Astrocyte of the spinal cord (primary cell): ENCODE measurements at regions not wholly inside any gene's neighbourhood (a gene's known extent, or its start where the extent isn't known, plus 50 kb on each side); places are given as distances from the start of the nearest gene placed in this dataset.
"Not testable (repeated sequence)": the region's sequence is repeated elsewhere in the genome, so short reads cannot be mapped to it uniquely, and the experiment has no call there.

Source experiments
- DNase-seq: peaks from one replicate; pipeline ENCODE4 v3.0.0; 2011; ENCODE audit warnings: low read depth, low spot score
- H3K4me3 ChIP-seq: 2 replicates; pipeline ENCODE4 v1.5.1; 2011; ENCODE audit warnings: low read depth, mild to moderate bottlenecking, low read length, moderate library complexity
- in situ Hi-C: cut with HindIII; loops from 2 replicates; pipeline ENCODE4 v1.10.0; 2017; ENCODE audit warnings: low sequenced_read_pairs
- TF ChIP-seq, protein P1 (sequence below): IDR thresholded peaks from 2 replicates; pipeline ENCODE4 v1.5.1; 2012; ENCODE audit warnings: low read depth, mild to moderate bottlenecking, low read length, inconsistent platforms

DNA sequence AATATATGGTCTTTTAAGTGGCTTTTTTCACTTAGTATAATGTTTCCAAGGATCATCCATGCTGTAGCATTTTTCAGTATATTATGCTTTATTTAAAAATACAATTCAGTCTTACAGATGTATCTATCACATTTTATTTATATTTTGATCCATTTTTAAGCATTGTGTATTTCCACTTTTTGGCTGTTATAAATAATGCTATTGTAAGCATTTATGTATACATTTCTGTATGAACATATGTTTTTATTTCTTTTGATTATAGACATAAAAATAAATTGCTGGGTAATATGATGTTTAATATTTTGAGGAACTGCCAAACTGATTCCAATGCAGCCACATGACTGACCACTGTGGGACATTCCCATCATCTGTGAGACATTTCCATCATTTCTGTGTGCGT is 1662.0 kb downstream of the REEP3 start:
- no peak overlapping the region for H3K4me3 ChIP-seq
- TF ChIP-seq, protein P1, sequence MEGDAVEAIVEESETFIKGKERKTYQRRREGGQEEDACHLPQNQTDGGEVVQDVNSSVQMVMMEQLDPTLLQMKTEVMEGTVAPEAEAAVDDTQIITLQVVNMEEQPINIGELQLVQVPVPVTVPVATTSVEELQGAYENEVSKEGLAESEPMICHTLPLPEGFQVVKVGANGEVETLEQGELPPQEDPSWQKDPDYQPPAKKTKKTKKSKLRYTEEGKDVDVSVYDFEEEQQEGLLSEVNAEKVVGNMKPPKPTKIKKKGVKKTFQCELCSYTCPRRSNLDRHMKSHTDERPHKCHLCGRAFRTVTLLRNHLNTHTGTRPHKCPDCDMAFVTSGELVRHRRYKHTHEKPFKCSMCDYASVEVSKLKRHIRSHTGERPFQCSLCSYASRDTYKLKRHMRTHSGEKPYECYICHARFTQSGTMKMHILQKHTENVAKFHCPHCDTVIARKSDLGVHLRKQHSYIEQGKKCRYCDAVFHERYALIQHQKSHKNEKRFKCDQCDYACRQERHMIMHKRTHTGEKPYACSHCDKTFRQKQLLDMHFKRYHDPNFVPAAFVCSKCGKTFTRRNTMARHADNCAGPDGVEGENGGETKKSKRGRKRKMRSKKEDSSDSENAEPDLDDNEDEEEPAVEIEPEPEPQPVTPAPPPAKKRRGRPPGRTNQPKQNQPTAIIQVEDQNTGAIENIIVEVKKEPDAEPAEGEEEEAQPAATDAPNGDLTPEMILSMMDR: no peak
- DNase-seq: no peak
- in situ Hi-C loops: no loop called here

DNA sequence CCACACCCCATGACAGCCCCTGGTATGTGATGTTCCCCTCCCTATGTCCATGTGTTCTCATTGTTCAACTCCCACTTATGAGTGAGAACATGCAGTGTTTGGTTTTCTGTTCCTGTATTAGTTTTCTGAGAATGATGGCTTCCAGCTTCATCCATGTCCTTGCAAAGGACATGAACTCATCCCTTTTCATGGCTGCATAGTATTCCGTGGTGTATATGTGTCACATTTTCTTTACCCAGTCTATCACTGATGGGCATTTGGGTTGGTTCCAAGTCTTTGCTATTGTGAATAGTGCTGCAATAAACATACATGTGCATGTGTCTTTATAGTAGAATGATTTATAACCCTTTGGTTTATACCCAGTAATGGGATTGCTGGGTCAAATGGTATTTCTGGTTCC is 1665.5 kb downstream of the REEP3 start:
- DNase-seq, H3K4me3 ChIP-seq, in situ Hi-C loops: not testable (repeated sequence)

DNA sequence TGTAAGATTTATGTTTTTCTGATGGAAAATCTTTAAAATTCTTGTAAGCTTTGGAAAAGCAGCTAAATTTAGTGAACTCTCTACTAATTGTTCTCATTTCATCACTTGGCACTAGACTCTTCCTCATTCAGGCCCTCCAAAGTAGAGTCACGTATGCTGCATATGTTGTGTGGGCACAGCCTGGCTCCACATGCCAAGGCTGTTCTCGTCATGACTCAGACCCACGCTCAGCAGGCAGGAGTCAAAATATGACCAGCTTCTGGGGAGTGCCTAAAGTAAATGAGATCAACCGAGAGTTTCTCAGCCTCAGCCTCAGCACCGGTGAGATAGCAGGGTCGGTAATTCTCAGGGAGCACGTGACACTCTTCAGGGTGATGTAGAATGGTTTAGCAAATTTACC is 1672.9 kb downstream of the REEP3 start:
- no peak overlapping the region for H3K4me3 ChIP-seq
- TF ChIP-seq, protein P1: no peak
- in situ Hi-C loops: no loop called here
- DNase-seq: peak; percentile 62

DNA sequence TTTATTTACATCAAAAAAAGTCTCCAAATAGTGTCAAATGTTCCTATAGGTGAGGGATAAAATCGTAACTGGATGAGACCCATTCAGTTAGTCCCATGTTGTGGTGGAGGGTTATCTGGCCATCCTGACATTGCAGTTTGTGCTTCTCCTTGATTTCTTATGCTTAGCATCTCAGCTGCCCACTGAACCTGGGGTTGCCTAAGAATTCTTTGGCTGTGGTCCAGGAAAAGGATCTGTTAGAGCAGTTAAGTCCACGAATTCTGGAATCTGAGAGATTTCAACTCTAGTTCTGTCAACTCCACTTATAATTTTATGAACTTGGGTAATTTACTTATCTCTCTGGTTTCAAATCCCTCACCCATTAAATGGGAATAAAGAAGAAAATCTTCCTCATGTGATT is 1673.4 kb downstream of the REEP3 start:
- in situ Hi-C loops: no loop called here
- H3K4me3 ChIP-seq: no peak overlapping the region
- TF ChIP-seq, protein P1: no peak
- peak; percentile 23 for DNase-seq

DNA sequence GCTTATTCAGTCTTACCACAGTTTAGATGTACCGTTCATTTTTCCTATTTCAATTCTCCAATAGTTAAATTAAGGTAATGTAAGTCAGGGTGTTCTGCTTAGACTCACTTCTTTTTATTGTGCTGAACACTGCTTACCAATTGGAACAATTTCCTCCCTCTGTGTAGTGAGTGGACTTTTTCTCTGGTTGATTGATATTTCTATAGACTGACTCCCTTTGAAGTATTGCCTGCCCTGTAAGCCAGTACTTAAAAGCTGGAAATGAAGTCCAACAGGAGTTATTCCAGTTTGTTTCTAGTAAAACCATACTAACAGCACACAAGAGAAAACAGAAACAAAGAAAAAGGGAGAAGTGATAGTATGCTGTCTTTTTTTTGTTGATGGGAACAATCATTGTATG is 1674.9 kb downstream of the REEP3 start:
- in situ Hi-C loops: no loop called here
- H3K4me3 ChIP-seq: no peak overlapping the region
- no peak for DNase-seq
- TF ChIP-seq, protein P1: no peak

DNA sequence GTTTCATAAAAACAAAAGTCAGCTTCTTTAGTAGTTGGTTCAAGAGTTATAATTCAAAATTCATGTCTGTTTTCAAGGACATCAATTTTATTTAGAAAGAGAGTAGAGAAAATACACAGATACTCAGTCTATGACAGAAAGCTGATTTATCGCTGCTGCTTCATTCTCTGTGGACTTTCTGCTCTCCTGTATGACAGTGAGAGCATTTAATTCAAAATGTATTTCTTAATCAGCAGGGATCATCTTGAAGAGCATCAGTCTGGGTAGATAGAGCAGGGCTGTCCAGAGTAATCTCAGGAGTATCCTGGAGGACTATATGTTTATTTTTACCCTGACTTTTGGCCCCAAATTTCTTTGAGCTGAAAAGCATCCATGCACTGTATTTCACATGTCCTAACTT is 1676.7 kb downstream of the REEP3 start:
- DNase-seq: no peak
- TF ChIP-seq, protein P1: no peak
- in situ Hi-C loops: no loop called here
- H3K4me3 ChIP-seq: no peak overlapping the region

DNA sequence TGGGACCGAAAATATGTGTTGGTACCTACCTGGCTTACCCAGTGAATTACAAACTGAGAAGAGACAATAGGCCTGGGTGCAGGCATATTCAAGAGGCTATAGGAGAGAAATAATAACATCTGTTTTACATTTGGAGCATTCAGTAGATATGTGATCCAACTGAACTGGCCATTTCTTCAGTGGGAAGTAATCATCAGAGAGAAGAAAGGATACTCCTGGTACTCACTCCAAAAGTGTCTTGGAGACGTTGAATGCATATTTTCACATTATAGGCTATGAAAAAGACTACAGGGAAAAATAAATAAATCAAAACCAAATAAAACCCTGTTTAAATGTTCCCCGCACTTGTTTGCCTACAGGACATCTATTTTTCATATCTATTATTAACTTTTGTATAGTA is 1680.3 kb downstream of the REEP3 start:
- DNase-seq: no peak
- H3K4me3 ChIP-seq: no peak overlapping the region
- TF ChIP-seq, protein P1: no peak
- in situ Hi-C loops: no loop called here
